GM18867 (cell line): ENCODE measurements at regions not wholly inside any gene's neighbourhood (a gene's known extent, or its start where the extent isn't known, plus 50 kb on each side); places are given as distances from the start of the nearest gene placed in this dataset.
A peak's percentile ranks its signal among the peaks of the same experiment; 100 is the strongest.

Experiments
- ATAC-seq: cut with Tn5 transposase; IDR thresholded peaks from one replicate; pipeline ENCODE4 v1.9.1; 2021; ENCODE audit warnings: mild to moderate bottlenecking, moderate library complexity; ENCODE audit not compliant: unreplicated experiment

DNA sequence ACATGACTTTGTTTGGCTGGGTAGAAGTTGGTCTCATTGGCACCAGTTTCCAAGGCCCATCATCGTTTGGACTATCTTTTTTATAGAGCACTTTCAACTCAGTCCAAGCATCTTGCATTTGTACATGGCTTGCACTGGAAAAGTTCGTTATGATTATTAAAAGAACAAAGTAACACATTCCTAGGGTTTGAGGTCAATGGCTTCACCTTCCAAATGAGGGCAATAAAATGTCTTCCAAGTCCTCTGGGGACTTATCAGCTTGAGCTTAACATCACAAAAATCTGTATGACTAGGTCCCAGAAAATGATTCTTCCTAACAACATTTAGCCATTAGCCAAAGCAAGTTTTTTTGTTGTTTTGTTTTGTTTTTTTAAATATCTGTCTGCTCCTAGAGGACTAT, 610.8 kb downstream of the LMO4 start:
- ATAC-seq = no peak

DNA sequence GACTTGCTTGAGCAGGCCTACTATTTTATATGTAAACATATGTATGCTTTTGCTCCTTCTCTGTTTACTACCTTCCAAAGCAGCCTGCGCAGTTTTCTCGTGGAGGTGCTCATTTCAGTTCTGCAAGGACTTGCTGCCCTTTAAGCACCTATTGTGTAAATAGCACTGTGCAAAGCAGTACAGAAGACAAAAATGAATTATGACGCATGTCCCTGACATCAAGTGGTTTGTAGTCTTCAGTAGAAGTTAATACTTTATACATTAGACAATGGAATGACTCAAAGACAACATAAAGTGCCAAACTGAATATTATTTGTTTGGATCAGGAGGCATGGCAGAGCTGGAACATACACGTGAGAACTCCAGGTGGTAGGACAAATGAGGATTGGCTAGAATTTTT, 611.7 kb downstream of the LMO4 start:
- no peak for ATAC-seq

DNA sequence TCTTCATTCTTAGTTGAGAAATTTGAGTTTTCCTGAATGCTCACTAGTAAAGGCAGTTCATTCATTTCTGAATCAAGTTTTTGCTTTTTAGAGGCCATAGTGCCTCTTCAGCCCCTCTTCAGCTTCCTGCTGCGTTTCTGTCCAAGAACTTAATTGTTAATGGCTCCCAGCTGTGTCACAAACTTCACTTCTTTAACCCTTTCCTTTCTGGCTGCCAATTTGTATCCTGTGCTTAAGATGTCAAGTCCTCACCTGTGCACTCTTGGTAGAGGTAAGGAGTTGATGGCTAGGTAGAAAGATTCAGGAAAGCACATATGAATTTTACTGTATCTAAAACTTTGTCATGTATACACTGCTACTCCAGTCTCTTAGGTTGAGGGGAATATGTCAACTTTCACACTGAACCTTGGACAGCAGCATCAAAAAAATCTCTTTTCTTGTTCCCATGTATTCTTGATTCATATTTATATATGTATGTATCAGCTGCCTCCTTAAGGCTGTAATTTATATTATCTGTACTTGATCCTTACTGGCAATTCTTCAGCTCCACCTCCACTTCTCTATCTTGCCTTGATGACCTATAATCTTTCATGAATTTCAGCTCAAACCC, 612.8 kb downstream of the LMO4 start:
- ATAC-seq = no peak

DNA sequence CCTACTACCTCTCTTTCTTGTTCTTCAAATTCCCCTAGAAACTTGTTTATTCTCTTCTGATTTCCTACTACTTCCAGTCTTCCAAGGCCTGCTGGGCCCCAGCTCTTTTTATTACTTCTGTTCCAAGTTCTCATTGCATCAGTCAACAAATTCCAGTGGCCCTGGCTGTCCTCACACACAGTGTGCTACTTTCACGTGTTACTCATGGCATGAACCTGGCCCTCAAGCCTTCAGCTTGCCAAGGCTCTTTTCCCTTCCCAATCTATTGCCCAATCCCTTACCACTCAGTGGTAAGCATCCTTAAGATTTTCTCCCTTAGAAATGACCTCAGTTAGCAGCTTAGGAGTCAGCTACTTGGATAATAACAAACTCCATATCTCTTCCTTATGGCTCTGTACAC, 613.5 kb downstream of the LMO4 start:
- ATAC-seq = no peak

DNA sequence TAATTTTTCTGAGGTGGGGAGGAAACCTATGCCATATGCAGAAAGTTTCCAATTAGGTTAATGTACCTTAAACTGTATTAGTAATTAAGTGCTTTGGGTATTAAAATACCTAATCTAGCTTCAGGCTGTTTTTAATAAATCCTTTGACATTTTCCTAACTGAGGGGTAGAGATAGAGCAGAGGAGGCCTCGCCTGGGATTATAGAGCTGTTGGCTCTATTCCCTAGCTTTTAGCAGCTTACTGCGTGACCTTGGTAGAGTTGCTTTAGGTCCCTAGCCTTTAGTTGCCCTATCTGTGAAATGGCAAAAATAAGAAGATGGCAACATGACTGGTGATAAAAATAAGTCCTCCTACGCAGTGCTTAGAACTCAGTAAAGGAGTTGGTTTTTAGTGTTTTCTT, 621.0 kb downstream of the LMO4 start:
- no peak for ATAC-seq

DNA sequence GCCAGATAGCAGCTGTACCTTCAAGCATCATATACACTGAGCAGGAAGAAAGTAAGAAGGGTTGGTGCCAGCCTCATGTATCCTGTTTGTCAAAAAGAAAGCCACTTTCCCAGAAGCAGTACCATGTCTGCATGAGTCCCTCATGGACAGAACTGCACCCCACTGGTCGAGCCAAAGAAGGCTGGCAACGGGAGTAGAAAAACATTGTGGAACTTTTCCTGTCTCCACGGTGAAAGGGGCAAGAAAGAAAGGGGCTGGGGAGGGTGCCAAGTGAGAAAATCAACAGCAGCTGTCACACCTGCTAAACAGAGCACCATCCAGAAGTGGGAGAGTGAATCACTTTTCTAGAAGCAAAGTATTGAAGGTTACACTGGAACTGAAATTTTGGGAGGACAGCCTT, 621.7 kb downstream of the LMO4 start:
- no peak for ATAC-seq

DNA sequence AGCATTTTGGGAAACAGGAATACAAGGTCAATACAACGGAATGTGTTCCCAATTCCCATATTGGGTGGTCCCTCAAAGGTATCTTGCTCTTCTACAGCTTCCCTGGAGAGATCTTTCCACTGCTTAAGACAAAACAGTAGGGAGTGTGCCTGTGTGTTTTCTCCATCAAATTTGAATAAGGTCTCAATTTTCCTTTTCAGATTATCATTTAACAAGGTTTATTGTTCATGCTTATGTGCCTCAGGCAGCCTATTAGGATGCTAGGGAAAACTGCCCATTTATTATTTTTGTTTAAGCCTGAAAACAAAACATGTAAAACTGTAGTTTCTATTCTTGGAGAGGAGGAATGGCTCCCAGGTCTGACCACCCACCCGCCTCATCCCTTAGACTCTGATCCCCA, 622.7 kb downstream of the LMO4 start:
- ATAC-seq = no peak

DNA sequence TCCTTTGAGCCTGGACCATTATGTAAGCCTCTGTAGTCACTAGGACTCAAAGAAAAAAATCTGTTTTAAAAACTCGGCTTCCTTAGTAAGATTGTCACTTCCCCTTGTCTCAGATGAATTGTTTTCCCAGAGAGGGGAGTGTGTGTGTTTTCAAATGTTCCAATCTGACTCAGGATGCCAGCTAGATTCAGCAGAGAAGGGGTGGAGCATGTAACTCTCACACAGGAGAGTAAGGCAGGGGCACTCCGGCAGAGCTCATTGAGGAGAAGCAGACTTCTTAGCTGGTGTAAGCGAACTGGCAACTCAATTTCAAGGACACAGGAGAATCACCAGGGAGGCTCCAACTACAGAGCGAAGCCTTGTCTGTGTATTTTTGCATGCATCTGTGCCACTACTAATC, 623.2 kb downstream of the LMO4 start:
- no peak for ATAC-seq

DNA sequence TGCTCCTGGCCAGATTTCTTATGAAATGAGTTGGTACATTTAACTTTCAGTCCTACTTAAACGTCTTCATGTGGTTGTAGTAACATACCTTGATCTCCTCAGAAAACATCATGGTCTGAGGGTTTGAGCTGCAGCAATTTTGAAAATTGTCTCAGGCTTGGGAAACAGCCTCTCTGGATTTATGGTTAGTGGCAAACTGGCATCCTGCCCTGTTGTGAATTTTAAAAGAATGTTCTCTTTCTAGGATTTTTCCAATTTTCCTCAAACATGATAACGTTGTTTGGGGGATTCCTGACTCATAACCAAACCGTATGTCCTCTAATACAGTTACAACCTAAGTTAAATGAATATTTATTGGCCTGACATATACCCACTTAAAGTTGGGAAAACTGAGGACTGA, 624.4 kb downstream of the LMO4 start:
- no peak for ATAC-seq

DNA sequence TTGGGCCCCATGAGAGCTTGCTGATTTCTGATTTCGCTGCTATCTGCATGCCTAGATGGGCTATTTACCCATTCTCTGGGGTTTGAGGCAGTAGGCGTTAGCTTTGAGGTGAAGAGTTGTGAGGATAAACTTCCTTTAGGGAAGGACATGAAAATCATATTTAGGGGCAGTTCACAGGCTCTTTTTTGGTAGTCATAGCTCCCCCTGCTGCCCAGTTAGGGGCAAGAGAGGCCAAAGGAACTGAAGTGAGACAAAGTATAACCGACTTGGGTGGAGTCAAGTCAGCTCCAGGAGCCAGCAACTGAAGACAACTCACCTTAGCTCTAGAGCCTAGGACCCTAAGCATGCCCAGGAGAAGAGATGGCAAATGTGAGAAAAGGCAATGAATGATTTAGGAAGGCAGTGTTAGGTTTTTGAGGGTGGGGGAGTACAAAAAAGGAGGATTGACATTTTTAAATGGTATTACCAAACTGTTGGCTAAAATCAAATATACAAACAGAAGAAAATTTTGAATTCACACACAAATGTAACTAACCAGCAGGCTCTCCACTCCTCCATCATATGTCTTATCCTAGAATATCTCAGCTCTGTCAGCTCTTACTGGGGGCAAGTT, 625.2 kb downstream of the LMO4 start:
- ATAC-seq = peak; percentile 89

DNA sequence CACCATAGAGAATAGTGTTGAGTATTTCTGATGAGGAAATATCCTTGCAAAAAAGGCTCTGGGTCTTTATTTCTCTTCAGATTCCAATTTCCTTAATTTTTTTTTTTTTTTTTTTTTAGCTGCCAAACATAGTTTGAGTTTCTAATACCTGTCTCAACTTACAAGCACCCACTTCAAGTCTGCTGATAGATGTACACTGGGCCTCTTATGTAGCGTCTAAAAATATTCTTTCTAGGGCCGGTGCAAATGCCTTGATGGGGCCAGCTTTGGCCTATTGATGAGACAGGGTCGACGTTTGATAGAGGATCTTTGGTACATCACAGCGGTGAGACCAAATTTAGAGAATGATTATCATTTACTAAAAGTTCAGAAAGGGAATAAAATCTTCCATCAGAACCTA, 626.4 kb downstream of the LMO4 start:
- ATAC-seq = no peak

DNA sequence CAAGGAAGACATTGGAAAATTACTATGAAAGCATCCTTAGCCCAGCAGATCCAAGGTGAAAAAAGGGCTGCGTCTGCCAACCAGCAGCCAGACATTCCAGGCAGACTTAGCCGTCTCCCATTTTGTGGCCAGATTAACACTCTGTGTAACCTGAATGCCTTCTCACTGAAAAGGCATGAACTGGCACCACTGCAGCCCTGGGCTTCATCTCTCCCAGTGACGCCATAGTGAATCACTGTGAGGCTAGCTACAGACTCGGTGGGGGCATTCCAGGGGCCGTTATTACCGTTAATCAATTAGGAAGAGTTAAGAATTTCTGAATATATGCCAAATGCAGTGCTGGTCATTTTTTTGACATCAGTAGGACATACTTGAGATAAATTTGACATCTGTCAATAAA, 627.4 kb downstream of the LMO4 start:
- no peak for ATAC-seq

DNA sequence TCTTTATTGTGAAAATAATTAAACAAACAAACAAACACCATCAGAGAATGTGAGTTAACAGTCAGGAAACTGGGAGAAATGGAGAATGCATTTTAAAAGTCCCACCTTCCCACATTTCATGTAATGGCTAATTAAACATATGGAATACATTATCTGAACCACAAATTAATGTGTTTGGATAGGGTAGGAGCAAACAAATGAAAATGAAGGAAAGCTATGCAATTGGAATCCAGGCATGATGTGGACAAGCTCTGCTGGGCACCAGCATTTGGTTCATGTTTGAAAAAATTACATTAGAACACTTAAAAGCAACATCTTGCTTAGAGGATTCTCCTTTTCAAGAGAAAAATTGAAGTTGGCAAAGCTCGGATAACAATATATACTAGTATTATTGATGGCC, 628.1 kb downstream of the LMO4 start:
- ATAC-seq = no peak

DNA sequence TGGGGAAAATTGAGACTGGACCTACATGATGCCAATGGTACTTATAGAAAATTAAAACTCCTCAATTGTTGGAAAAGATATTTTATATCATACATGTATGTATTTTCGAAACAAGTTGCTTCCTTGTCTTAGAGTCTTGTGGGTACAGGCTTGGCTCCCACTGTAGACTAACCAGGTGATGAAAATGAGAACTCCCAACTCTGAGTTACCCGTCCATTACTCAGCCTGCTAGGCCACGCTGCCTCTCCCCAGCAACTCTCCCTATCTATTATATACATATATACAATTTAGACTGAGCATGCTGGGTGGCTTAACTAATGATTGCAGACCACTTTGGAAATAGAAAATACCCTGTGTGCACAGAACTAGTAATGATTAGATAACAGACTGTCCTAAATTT, 628.7 kb downstream of the LMO4 start:
- ATAC-seq = no peak

DNA sequence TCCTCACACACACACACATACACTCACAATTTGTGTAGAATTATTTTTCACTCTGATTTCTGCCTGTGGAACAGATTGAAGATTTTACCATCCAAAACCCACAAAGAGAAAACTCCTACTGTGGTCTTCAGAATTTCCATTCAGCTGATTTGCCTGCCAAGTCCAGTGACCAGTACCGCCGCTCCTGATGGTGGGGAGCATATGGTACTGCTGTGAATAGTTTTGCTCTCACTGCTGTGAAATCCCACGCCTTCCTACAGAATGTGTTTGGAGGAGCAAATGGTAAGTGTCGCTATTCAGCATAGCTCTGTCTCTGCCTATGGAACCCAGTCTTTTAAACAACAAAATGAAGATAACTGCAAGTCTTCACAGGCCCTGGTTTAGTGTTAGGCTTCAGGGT, 629.5 kb downstream of the LMO4 start:
- ATAC-seq = no peak

DNA sequence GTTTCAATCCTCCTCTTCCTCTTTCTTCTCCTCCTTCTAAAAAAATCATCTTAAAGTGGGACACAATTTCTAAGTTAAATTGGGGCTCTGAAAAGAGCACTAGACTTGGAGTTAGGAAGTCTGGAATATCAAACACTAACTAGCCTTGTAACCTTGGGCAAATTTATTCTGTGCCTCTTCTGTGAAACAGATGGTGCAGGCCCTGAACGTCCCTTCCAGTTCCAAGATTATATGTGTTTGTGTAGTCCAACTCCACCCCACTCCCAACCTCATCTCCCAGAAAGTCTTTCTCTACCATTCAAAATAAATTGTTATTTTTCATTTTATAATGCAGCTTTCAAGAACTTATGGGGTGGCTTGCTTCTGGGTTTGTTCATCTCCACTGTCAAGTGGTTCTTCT, 630.0 kb downstream of the LMO4 start:
- no peak for ATAC-seq

DNA sequence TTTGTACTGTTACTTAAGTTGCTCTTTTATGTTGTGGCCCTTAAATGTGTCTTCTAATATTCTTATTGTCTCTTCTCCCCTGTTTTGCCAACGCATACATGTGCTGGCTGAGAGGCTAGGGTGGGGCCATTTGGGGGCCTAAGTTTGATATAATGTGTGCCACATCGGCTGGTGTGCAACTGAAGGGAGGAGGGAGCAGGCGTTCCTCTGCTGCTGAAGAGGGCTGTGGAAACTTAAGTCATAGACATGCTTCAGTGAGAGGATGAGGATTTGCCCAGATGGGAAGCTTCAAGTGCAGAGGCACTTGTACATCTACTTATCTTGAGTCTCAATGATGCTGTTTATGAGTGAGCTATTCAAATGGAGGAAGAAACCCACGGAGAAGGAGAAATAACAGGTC, 630.6 kb downstream of the LMO4 start:
- no peak for ATAC-seq

DNA sequence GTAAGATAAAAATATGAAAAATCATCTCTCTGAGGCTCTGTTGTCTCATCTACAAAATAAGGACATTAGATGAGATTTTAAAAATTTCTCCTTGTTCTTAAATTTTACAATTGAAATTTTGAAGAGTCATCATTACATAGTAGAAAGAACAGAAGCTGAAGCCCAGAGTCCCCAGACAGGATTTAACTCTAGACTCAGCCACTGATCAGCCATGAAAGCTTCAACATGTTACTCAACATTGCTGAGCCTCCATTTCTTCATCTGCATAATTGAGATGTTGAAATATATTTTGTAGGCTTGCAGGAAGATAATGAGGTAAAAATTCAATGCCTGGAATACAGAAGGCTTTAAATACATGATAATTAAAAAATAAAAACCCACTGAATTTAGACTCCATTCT, 633.3 kb downstream of the LMO4 start:
- no peak for ATAC-seq

DNA sequence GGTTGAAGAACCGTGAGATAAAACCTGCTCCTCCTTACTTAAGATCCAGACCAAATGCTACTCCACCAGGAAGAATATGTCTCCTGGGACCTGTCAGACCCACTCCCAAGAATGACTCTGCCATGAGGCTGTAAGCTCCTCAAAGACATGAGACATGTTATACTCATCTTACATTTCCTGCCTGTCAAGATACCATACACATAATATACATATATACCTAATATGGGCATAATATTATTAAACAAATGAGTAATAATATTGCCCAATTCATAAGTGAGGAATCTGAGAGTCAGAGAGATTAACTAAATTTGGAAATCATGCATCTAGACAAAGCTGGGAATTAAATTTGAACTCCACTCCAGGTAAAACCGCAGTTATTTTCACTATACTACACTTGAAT, 634.9 kb downstream of the LMO4 start:
- ATAC-seq = no peak

DNA sequence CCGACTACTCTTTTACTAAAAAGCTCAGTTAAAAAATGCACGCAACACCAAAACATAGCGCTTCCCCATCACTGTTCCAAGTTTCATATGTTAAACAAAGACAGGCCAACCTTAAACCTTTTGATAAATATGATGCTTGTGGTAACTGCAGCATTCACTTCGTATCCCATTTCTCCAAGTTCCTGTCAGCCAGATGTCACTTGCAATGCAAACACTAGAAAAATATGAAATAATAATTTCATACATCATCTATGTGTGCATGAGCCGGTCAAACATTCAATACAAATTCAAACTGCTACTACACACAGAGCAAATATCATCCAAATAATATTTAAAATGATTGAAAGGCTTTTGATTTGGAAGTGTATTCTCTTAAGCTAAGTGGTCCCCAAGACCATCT, 636.5 kb downstream of the LMO4 start:
- no peak for ATAC-seq

DNA sequence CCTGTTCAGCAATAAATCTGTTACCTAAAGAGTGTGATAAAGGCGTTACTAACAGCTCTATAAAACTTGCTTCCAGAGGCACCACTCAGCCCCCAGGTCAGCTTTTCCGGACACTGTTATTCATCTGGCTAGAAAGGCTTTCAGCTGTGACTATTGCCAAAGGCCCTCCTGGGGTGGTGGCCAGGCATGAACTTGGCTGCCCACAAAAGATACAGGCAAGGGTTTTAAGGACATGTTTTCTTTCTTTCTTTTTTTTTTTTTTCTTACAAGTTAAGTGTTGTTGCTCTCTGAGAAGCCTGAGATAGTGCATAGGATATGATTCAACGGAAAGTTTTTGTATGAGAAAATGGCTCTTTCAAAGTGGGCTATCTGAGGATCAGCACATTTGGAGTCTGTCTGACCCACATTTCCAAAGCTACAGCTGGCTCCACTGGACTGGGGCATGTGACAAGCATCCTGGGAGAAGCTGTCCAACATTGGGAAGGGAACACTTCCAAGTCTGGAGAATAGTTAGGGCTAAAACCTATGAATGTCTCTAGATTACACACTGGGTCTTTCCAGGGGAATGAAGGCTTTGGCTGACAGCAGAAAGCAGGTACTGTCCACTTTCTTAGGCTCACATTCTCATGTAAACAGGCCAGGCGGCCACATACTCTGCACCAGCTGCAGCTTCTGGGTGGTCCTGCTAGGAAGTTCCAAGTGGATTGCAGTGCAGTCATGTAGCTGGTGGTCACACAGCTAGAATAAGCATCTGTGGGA, 639.7 kb downstream of the LMO4 start:
- ATAC-seq = no peak

DNA sequence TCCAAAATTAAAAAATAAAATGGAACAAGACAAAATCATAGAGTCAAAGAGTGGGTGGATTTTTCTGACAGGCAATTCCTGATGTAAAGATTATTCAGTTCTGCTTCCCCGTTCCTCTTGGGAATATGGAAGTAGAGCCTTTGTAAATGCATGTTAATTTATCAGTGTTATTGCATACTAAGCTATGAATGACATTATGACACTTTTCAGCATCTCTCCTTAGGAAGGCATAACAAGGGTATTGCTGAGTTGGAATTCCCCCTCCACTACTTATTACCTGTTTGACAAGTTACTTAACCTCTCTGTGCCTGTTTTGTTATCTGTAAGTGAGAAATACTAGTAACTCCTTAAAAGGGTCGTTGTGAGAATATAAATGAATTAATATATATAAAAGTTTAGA, 640.4 kb downstream of the LMO4 start:
- ATAC-seq = no peak

DNA sequence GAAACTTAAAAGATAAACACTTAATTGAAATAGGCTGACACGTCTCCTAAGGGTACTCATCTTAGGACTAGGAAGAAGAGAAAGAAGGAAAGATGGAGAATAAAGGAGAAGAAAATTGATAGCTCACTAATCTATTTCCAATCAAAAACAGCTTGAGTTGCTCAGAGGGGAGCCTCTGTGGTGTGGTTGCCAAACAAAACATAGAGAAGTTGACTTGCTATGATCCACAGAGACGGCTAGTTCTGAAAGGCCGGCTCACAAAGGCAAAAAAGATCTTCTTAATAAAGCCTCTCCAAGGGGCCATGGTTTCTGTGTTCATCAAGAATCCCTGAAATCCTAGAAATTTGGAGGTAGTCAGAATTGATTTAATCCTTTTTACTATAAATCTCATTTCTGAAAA, 644.1 kb downstream of the LMO4 start:
- no peak for ATAC-seq
